Caco-2 (cell line): ENCODE measurements at regions not wholly inside any gene's neighbourhood (a gene's known extent, or its start where the extent isn't known, plus 50 kb on each side); places are given as distances from the start of the nearest gene placed in this dataset.
"Not testable (repeated sequence)": the region's sequence is repeated elsewhere in the genome, so short reads cannot be mapped to it uniquely, and the experiment has no call there.

Experiments
- BruUV-seq: library from RNA; stranded (reverse); fragments of 400-500 nt; replicated peaks from 2 replicates; lab custom pipeline; 2021; lab: Mats Ljungman, UMichigan
- CTCF ChIA-PET: fragments of 300-600 bp; sonication (Branson Sonifier 250); formaldehyde crosslinking; loops from one replicate; lab custom pipeline; 2022; ENCODE audit warnings: antibody characterized with exemption; lab: Charles Lee
- POLR2A ChIA-PET: fragments of 300-600 bp; sonication (Branson Sonifier 250); formaldehyde crosslinking; loops from one replicate; lab custom pipeline; 2022; ENCODE audit warnings: antibody characterized with exemption; lab: Charles Lee
- DNase-seq, 2 experiments: peaks; one replicate each; pipeline versions ENCODE4 v3.0.0 to v3.0.0-alpha.2; 2020 to 2022
- H3K27me3 ChIP-seq: replicated peaks from 2 replicates; pipeline ENCODE4 v1.6.0; 2011; ENCODE audit warnings: low read length; ENCODE audit not compliant: control insufficient read depth, insufficient read depth
- H3K36me3 ChIP-seq: 2 replicates; pipeline ENCODE4 v1.5.1; 2011; ENCODE audit warnings: low read length; ENCODE audit not compliant: control insufficient read depth, insufficient read depth
- H3K4me1 ChIP-seq: fragments of 250-450 bp; sonication (Bioruptor Pico); 2 replicates; pipeline ENCODE4 v1.5.1; 2020; ENCODE audit warnings: mild to moderate bottlenecking
- H3K4me3 ChIP-seq: 2 replicates; pipeline ENCODE4 v1.5.1; 2011; ENCODE audit warnings: low read depth, mild to moderate bottlenecking, control low read depth, low read length
- H3K9me3 ChIP-seq: fragments of 250-450 bp; sonication (Bioruptor Pico); 2 replicates; pipeline ENCODE4 v1.5.1; 2020; ENCODE audit warnings: mild to moderate bottlenecking, moderate library complexity
- H3K27ac Mint-ChIP-seq: one replicate; pipeline ENCODE4 v1.8.0; 2022; ENCODE audit warnings: mixed read lengths; ENCODE audit not compliant: unreplicated experiment
- H3K27me3 Mint-ChIP-seq: one replicate; pipeline ENCODE4 v1.8.0; 2022; ENCODE audit warnings: mixed read lengths; ENCODE audit not compliant: insufficient read depth, unreplicated experiment
- H3K36me3 Mint-ChIP-seq: one replicate; pipeline ENCODE4 v1.8.0; 2022; ENCODE audit warnings: mild to moderate bottlenecking, mixed read lengths; ENCODE audit not compliant: insufficient read depth, unreplicated experiment
- H3K4me1 Mint-ChIP-seq: one replicate; pipeline ENCODE4 v1.8.0; 2022; ENCODE audit warnings: low read depth, mixed read lengths; ENCODE audit not compliant: unreplicated experiment
- H3K4me3 Mint-ChIP-seq: one replicate; pipeline ENCODE4 v1.8.0; 2022; ENCODE audit warnings: mild to moderate bottlenecking, moderate library complexity, mixed read lengths; ENCODE audit not compliant: unreplicated experiment
- H3K9me3 Mint-ChIP-seq: one replicate; pipeline ENCODE4 v1.8.0; 2022; ENCODE audit warnings: mixed read lengths; ENCODE audit not compliant: unreplicated experiment
- CTCF ChIP-seq, 2 experiments: fragments of 200-600 bp in 1 of 2; IDR thresholded peaks; 1 replicate in 1 of 2; 2 replicates in 1 of 2; pipeline versions ENCODE4 v1.5.1 to v1.8.0; 2011 to 2022; ENCODE audit warnings: antibody characterized with exemption in 1 of 2, control low read depth in 1 of 2, inconsistent platforms in 1 of 2, low read depth in 1 of 2, low read length in 1 of 2, mild to moderate bottlenecking in 1 of 2, moderate library complexity in 1 of 2; ENCODE audit not compliant: insufficient read depth in 1 of 2, severe bottlenecking in 1 of 2, unreplicated experiment in 1 of 2
- intact Hi-C: fragments of 100-400 bp; cut with micrococcal nuclease; formaldehyde crosslinking; loops from one replicate; pipeline ENCODE4 v1.10.0; 2022; ENCODE audit not compliant: unreplicated experiment

GRCh38 chr3:56951366-56951765 lies 109.1 kb upstream of the SPATA12 start:
- no TSS peak for BruUV-seq
- Mint-ChIP-seq H3K36me3 (no peaks in the 10 kb centered on the region), H3K4me1 (peaks cover 11% of the 10 kb centered on the region), H3K9me3 (peaks cover 5% of the 10 kb centered on the region), H3K27ac (no peak overlapping the region), H3K4me3 (no peak overlapping the region), H3K27me3 (no peaks in the 10 kb centered on the region)
- no peaks in the 10 kb centered on the region for H3K27me3 ChIP-seq
- H3K4me1 ChIP-seq, result peaks cover 7% of the 10 kb centered on the region; the same call in 1 of the 2 replicates
- POLR2A ChIA-PET, result no interaction called here
- TF ChIP-seq CTCF (IDR thresholded peaks at IDR 0.05; ENCODE audit: insufficient read depth in 1 of 2, low read depth in 1 of 2, low read length in 1 of 2, severe bottlenecking in 1 of 2, unreplicated experiment in 1 of 2), result no peak
- H3K4me3 ChIP-seq, result no peak overlapping the region
- H3K9me3 ChIP-seq, result no peaks in the 10 kb centered on the region
- CTCF ChIA-PET, result no interaction called here
- DNase-seq, result no peak
- intact Hi-C loops, result no loop called here
- H3K36me3 ChIP-seq, result no peaks in the 10 kb centered on the region

DNA sequence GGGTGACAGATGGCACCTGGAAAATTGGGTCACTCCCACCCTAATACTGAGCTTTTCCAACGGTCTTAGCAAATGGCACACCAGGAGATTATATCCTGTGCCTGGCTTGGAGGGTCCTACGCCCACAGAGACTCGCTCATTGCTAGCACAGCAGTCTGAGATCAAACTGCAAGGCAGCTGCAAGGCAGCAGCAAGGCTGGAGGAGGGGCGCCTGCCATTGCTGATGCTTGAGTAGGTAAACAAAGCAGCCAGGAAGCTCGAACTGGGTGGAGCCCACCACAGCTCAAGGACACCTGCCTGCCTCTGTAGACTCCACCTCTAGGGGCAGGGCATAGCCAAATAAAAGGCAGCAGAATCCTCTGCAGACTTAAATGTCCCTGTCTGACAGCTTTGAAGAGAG lies 115.1 kb upstream of the SPATA12 start:
- CTCF ChIA-PET, H3K27ac Mint-ChIP-seq, POLR2A ChIA-PET, H3K27me3 ChIP-seq, intact Hi-C loops, H3K27me3 Mint-ChIP-seq, H3K4me3 ChIP-seq, H3K4me3 Mint-ChIP-seq, H3K36me3 ChIP-seq, H3K9me3 ChIP-seq, DNase-seq, H3K36me3 Mint-ChIP-seq, BruUV-seq: not testable (repeated sequence)
- Mint-ChIP-seq H3K9me3 (peaks cover 10% of the 10 kb centered on the region), H3K4me1 (peaks cover 10% of the 10 kb centered on the region)
- peaks cover 14% of the 10 kb centered on the region for H3K4me1 ChIP-seq

DNA sequence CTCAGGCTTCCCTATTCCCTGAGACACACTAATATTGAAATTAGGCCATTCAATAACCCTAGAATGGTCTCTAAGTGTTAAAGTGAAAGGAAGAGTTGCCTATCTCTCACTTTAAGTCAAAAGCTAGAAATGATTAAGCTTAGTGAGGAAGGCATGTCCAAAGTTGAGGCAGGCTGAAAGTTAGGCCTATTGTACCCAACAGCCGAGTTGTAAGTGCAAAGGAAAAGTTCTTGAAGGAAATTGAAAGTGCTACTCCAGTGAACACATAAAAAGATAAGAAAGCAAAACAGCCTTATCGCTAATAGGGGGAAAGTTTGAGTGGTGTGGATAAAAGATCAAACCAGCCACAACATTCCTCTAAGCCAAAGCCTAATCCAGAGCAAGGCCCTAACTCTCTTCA lies 117.9 kb upstream of the SPATA12 start:
- Histone ChIP-seq H3K27me3 (no peaks in the 10 kb centered on the region), H3K36me3 (no peaks in the 10 kb centered on the region), H3K9me3 (no peaks in the 10 kb centered on the region), H3K4me3 (no peak overlapping the region), H3K4me1 (peaks cover 14% of the 10 kb centered on the region)
- no TSS peak for BruUV-seq
- Mint-ChIP-seq H3K9me3 (peaks cover 10% of the 10 kb centered on the region), H3K4me3 (no peak overlapping the region), H3K27ac (no peak overlapping the region), H3K27me3 (no peaks in the 10 kb centered on the region), H3K36me3 (no peaks in the 10 kb centered on the region), H3K4me1 (peaks cover 10% of the 10 kb centered on the region)
- POLR2A ChIA-PET, result no interaction called here
- CTCF ChIA-PET, result no interaction called here
- intact Hi-C loops, result no loop called here
- no peak for TF ChIP-seq CTCF (IDR thresholded peaks at IDR 0.05; ENCODE audit: insufficient read depth in 1 of 2, low read depth in 1 of 2, low read length in 1 of 2, severe bottlenecking in 1 of 2, unreplicated experiment in 1 of 2)
- DNase-seq, result no peak

DNA sequence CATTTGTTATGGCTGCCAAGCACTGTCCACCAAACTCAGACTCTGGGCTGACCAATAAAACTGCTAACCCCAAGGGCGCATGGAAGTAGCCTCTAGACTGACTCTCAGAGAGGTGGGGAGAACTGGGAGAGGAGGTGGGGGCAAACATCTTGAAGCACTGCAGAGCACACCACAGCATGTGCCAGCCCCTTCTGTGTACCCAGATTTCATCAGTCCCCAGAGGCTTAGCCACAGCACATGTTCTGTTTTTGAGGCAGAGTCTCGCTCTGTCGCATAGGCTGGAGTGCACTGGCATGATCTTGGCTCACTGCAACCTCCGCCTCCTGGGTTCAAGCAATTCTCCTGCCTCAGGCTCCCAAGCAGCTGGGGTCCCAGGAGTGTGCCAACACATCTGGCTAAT lies 119.5 kb upstream of the SPATA12 start:
- Mint-ChIP-seq H3K4me3 (no peak overlapping the region), H3K36me3 (no peaks in the 10 kb centered on the region), H3K4me1 (peaks cover 10% of the 10 kb centered on the region), H3K27me3 (no peaks in the 10 kb centered on the region), H3K9me3 (peaks cover 1% of the 10 kb centered on the region), H3K27ac (no peak overlapping the region)
- no peaks in the 10 kb centered on the region for H3K9me3 ChIP-seq
- no peaks in the 10 kb centered on the region for H3K36me3 ChIP-seq
- BruUV-seq, result no TSS peak
- peaks cover 14% of the 10 kb centered on the region for H3K4me1 ChIP-seq
- ChIA-PET CTCF (no interaction called here), POLR2A (interaction anchor here (0.6 kb wide), 1 partner anchor 105 kb away, joined by 4 read pairs; no protein-coding TSS in a partner anchor)
- no peak for TF ChIP-seq CTCF (IDR thresholded peaks at IDR 0.05; ENCODE audit: insufficient read depth in 1 of 2, low read depth in 1 of 2, low read length in 1 of 2, severe bottlenecking in 1 of 2, unreplicated experiment in 1 of 2)
- intact Hi-C loops, result no loop called here
- no peak overlapping the region for H3K4me3 ChIP-seq
- no peak for DNase-seq
- H3K27me3 ChIP-seq, result no peaks in the 10 kb centered on the region
